HepG2 (cell line): ENCODE measurements at regions not wholly inside any gene's neighbourhood (a gene's known extent, or its start where the extent isn't known, plus 50 kb on each side); places are given as distances from the start of the nearest gene placed in this dataset.
A peak's percentile ranks its signal among the peaks of the same experiment; 100 is the strongest.

Source experiments
- ATAC-seq: fragments of 200-7000 bp; cut with Tn5 transposase; 3 replicates; pipeline ENCODE4 v1.9.1; 2020; ENCODE audit warnings: mild to moderate bottlenecking, moderate library complexity
- BruUV-seq: library from RNA; stranded (reverse); fragments of 400-500 nt; replicated peaks from 2 replicates; lab custom pipeline; 2021; lab: Mats Ljungman, UMichigan
- CTCF ChIA-PET: fragments of 300-600 bp; formaldehyde crosslinking; extraction: SDS; loops from one replicate; lab custom pipeline; 2021; ENCODE audit warnings: low total read pairs, inconsistent platforms, low intra/inter-chr PET ratio; lab: Yijun Ruan, JAX
- POLR2A ChIA-PET: fragments of 350-600 bp; sonication (Branson Sonifier 250); formaldehyde crosslinking; loops from one replicate; lab custom pipeline; 2020; ENCODE audit warnings: antibody characterized with exemption, inconsistent platforms; lab: Yijun Ruan, JAX
- DNase-seq: peaks from one replicate; pipeline ENCODE4 v3.0.0-alpha.2; 2015; ENCODE audit warnings: low spot score
- FAIRE-seq: peaks from 3 replicates; lab custom pipeline; 2011; peaks lifted over from hg19 to GRCh38; lab: Jason Lieb, UNC
- H2AFZ ChIP-seq: one replicate; pipeline ENCODE4 v1.6.1; 2011; ENCODE audit warnings: low read length, inconsistent platforms
- H3K27ac ChIP-seq: fragments of 300-600 bp; 3 replicates; pipeline ENCODE4 v1.8.0; 2011; ENCODE audit warnings: mixed run types, mild to moderate bottlenecking, mixed read lengths, low read length, inconsistent platforms; ENCODE audit not compliant: insufficient read depth; ENCODE audit errors: extremely low read length
- H3K27me3 ChIP-seq, 2 experiments: fragments of 200-600 bp in 1 of 2; 2 replicates in 1 of 2; 3 replicates in 1 of 2; pipeline versions ENCODE4 v1.6.0 to v1.8.0; 2011; ENCODE audit warnings: low read length in 2 of 2, mild to moderate bottlenecking in 2 of 2, moderate library complexity in 2 of 2, inconsistent platforms in 1 of 2; ENCODE audit not compliant: insufficient read depth in 2 of 2, control insufficient read depth in 1 of 2
- H3K36me3 ChIP-seq, 2 experiments: fragments of 200-600 bp in 1 of 2; replicated peaks in 1 of 2; 2 replicates in 1 of 2; 3 replicates in 1 of 2; pipeline versions ENCODE4 v1.5.1 to v1.8.0; 2011; ENCODE audit warnings: low read length in 2 of 2, inconsistent platforms in 1 of 2; ENCODE audit not compliant: insufficient read depth in 2 of 2, control insufficient read depth in 1 of 2
- H3K4me1 ChIP-seq: 2 replicates; pipeline ENCODE4 v1.5.1; 2012; ENCODE audit warnings: low read length, inconsistent platforms; ENCODE audit not compliant: insufficient read depth
- H3K4me2 ChIP-seq: 2 replicates; pipeline ENCODE4 v1.6.0; 2011; ENCODE audit warnings: low read depth, low read length, inconsistent platforms
- H3K4me3 ChIP-seq, 3 experiments: fragments of 200-600 bp in 1 of 3; sonication (generic), shearing (Covaris generic) in 1 of 3; replicated peaks in 1 of 3; 2 replicates each; pipeline ENCODE4 v1.5.1; 2011 to 2016; ENCODE audit warnings: low read length in 3 of 3, inconsistent platforms in 2 of 3, low read depth in 2 of 3, mild to moderate bottlenecking in 2 of 3, control low read depth in 1 of 3, mixed read lengths in 1 of 3; ENCODE audit not compliant: insufficient read depth in 1 of 3
- H3K79me2 ChIP-seq: one replicate; pipeline ENCODE4 v1.6.1; 2011; ENCODE audit warnings: low read length, inconsistent platforms; ENCODE audit not compliant: insufficient read depth
- H3K9ac ChIP-seq: 2 replicates; pipeline ENCODE4 v1.6.0; 2011; ENCODE audit warnings: mild to moderate bottlenecking, low read depth, low read length, inconsistent platforms; ENCODE audit not compliant: insufficient read depth
- H3K9me3 ChIP-seq: 2 replicates; pipeline ENCODE4 v1.5.1; 2012; ENCODE audit warnings: mild to moderate bottlenecking, low read length
- H4K20me1 ChIP-seq: 2 replicates; pipeline ENCODE4 v1.6.0; 2011; ENCODE audit warnings: inconsistent platforms, mild to moderate bottlenecking, low read length, moderate library complexity; ENCODE audit not compliant: insufficient read depth
- ZNF121 ChIP-seq: sonication (generic); formaldehyde crosslinking; IDR thresholded peaks from 2 replicates; pipeline ENCODE4 v1.5.0; 2020; ENCODE audit warnings: mild to moderate bottlenecking, missing genetic modification reagents
- WGBS: methylation state at CpG from one replicate; pipeline ENCODE4 v1.1.6; 2017; ENCODE audit warnings: low lambda C conversion rate; 5-methylcytosine and 5-hydroxymethylcytosine counted together
- in situ Hi-C: cut with HindIII; loops from 2 replicates; pipeline ENCODE4 v1.10.0; 2017; ENCODE audit warnings: low pct_unique_long_range_greater_than_20kb; ENCODE audit not compliant: extremely low pct_ligation_motif_present
- intact Hi-C: fragments of 100-400 bp; cut with micrococcal nuclease; formaldehyde crosslinking; loops from one replicate; pipeline ENCODE4 v1.10.0; 2022; ENCODE audit not compliant: unreplicated experiment
- TF ChIP-seq, protein P1 (sequence below): IDR thresholded peaks from 2 replicates; pipeline ENCODE4 v1.6.1; 2012; ENCODE audit warnings: low read length, improper control_type of control experiment
- TF ChIP-seq, protein P2 (sequence below): sonication (generic); formaldehyde crosslinking; IDR thresholded peaks from 2 replicates; pipeline ENCODE4 v1.5.0; 2020; ENCODE audit warnings: mild to moderate bottlenecking, missing genetic modification reagents

GRCh38 chr12:11563785-11564739 lies 85.4 kb upstream of the ETV6 start:
- CTCF ChIA-PET, result no interaction called here
- in situ Hi-C loops, result loop anchor here (25.0 kb wide), 1 partner anchor 748 kb away; no protein-coding TSS in a partner anchor

More at GRCh38 chr12:11563785-11564739, 85.4 kb upstream of the ETV6 start:
- H3K79me2 ChIP-seq, result no peaks in the 10 kb centered on the region
- FAIRE-seq, result no peak
- H4K20me1 ChIP-seq, result no peaks in the 10 kb centered on the region
- H3K36me3 ChIP-seq, result no peaks in the 10 kb centered on the region
- no peaks in the 10 kb centered on the region for H3K9me3 ChIP-seq
- DNase-seq, result no peak
- WGBS, result 36% methylated on average over 9 of the region's 10 CpGs
- TF ChIP-seq, protein P1, sequence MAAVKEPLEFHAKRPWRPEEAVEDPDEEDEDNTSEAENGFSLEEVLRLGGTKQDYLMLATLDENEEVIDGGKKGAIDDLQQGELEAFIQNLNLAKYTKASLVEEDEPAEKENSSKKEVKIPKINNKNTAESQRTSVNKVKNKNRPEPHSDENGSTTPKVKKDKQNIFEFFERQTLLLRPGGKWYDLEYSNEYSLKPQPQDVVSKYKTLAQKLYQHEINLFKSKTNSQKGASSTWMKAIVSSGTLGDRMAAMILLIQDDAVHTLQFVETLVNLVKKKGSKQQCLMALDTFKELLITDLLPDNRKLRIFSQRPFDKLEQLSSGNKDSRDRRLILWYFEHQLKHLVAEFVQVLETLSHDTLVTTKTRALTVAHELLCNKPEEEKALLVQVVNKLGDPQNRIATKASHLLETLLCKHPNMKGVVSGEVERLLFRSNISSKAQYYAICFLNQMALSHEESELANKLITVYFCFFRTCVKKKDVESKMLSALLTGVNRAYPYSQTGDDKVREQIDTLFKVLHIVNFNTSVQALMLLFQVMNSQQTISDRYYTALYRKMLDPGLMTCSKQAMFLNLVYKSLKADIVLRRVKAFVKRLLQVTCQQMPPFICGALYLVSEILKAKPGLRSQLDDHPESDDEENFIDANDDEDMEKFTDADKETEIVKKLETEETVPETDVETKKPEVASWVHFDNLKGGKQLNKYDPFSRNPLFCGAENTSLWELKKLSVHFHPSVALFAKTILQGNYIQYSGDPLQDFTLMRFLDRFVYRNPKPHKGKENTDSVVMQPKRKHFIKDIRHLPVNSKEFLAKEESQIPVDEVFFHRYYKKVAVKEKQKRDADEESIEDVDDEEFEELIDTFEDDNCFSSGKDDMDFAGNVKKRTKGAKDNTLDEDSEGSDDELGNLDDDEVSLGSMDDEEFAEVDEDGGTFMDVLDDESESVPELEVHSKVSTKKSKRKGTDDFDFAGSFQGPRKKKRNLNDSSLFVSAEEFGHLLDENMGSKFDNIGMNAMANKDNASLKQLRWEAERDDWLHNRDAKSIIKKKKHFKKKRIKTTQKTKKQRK, result no peak
- TF ChIP-seq, protein P2, sequence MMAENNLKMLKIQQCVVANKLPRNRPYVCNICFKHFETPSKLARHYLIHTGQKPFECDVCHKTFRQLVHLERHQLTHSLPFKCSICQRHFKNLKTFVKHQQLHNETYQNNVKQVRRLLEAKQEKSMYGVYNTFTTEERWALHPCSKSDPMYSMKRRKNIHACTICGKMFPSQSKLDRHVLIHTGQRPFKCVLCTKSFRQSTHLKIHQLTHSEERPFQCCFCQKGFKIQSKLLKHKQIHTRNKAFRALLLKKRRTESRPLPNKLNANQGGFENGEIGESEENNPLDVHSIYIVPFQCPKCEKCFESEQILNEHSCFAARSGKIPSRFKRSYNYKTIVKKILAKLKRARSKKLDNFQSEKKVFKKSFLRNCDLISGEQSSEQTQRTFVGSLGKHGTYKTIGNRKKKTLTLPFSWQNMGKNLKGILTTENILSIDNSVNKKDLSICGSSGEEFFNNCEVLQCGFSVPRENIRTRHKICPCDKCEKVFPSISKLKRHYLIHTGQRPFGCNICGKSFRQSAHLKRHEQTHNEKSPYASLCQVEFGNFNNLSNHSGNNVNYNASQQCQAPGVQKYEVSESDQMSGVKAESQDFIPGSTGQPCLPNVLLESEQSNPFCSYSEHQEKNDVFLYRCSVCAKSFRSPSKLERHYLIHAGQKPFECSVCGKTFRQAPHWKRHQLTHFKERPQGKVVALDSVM (CRISPR knock-in tag), result 0 out of 2 replicates have a peak, but pooled peaks have one; percentile 28
- peak; percentile 21; the same call in 1 of the 2 replicates for TF ChIP-seq ZNF121 (CRISPR knock-in tag)
- H3K4me3 ChIP-seq, result no peak overlapping the region
- BruUV-seq, result no TSS peak
- no peak overlapping the region for H2AFZ ChIP-seq
- H3K4me2 ChIP-seq, result no peak overlapping the region
- POLR2A ChIA-PET, result no interaction called here
- no peaks in the 10 kb centered on the region for H3K4me1 ChIP-seq
- ATAC-seq, result no peak
- H3K9ac ChIP-seq, result no peak overlapping the region
- intact Hi-C loops, result no loop called here
- H3K27me3 ChIP-seq, result no peaks in the 10 kb centered on the region; a peak in 1 of 5 replicates
- H3K27ac ChIP-seq, result no peak overlapping the region
